H1 (cell line): ENCODE measurements at regions not wholly inside any gene's neighbourhood (a gene's known extent, or its start where the extent isn't known, plus 50 kb on each side); places are given as distances from the start of the nearest gene placed in this dataset.
A peak's percentile ranks its signal among the peaks of the same experiment; 100 is the strongest.

Experiments
- CTCF ChIA-PET: fragments of 300-600 bp; sonication (Branson Sonifier 250); formaldehyde crosslinking; loops from one replicate; lab custom pipeline; 2021; ENCODE audit not compliant: partially characterized antibody; lab: Charles Lee
- POLR2A ChIA-PET: fragments of 300-600 bp; sonication (Branson Sonifier 250); formaldehyde crosslinking; loops from one replicate; lab custom pipeline; 2021; ENCODE audit warnings: inconsistent platforms; ENCODE audit not compliant: partially characterized antibody; lab: Charles Lee
- DNase-seq, 2 experiments: peaks; one replicate each; pipeline versions ENCODE4 v3.0.0 to v3.0.0-alpha.2; 2010 to 2022; ENCODE audit warnings: low spot score in 2 of 2, low read depth in 1 of 2, mixed read lengths in 1 of 2
- FAIRE-seq: peaks from 2 replicates; lab custom pipeline; 2011; peaks lifted over from hg19 to GRCh38; lab: Jason Lieb, UNC
- H2AFZ ChIP-seq: 2 replicates; pipeline ENCODE4 v1.8.1; 2012; ENCODE audit warnings: low read length, inconsistent platforms
- H2AK5ac ChIP-seq: 2 replicates; pipeline ENCODE4 v1.6.1; 2013; ENCODE audit warnings: low read depth, low read length
- H2BK120ac ChIP-seq: replicated peaks from 2 replicates; pipeline ENCODE3; 2013; ENCODE audit warnings: low read depth, low read length, inconsistent platforms
- H2BK12ac ChIP-seq: 2 replicates; pipeline ENCODE4 v1.6.1; 2013; ENCODE audit warnings: low read depth, low read length
- H2BK15ac ChIP-seq: 2 replicates; pipeline ENCODE4 v1.6.1; 2013; ENCODE audit warnings: low read length
- H2BK20ac ChIP-seq: 2 replicates; pipeline ENCODE4 v1.6.1; 2013; ENCODE audit warnings: low read length
- H2BK5ac ChIP-seq: 2 replicates; pipeline ENCODE4 v1.6.1; 2013; ENCODE audit warnings: low read depth, low read length
- H3K14ac ChIP-seq: 2 replicates; pipeline ENCODE4 v1.6.1; 2013; ENCODE audit warnings: inconsistent platforms; ENCODE audit not compliant: insufficient read length
- H3K18ac ChIP-seq: 2 replicates; pipeline ENCODE4 v1.6.1; 2013; ENCODE audit warnings: low read length; ENCODE audit errors: extremely low read depth
- H3K23ac ChIP-seq: 2 replicates; pipeline ENCODE4 v1.6.1; 2013; ENCODE audit warnings: inconsistent platforms; ENCODE audit not compliant: insufficient read length
- H3K23me2 ChIP-seq: 2 replicates; pipeline ENCODE4 v1.6.1; 2013; ENCODE audit warnings: low read depth, low read length
- H3K27ac ChIP-seq: 2 replicates; pipeline ENCODE4 v1.6.1; 2011; ENCODE audit warnings: low read depth, low read length, inconsistent platforms
- H3K27me3 ChIP-seq, 4 experiments: replicated peaks in 1 of 4; 1 replicate in 1 of 4; 2 replicates in 3 of 4; pipeline versions ENCODE4 v1.6.1 to v1.8.1; 2011 to 2013; ENCODE audit warnings: low read length in 3 of 4, mild to moderate bottlenecking in 3 of 4, inconsistent platforms in 2 of 4, mixed read lengths in 2 of 4, moderate library complexity in 1 of 4; ENCODE audit not compliant: control insufficient read depth in 3 of 4, insufficient read depth in 3 of 4; ENCODE audit errors: extremely low read depth in 1 of 4
- H3K36me3 ChIP-seq, 4 experiments: 2 replicates each; pipeline versions ENCODE4 v1.6.1 to v1.8.1; 2011 to 2013; ENCODE audit warnings: mild to moderate bottlenecking in 4 of 4, low read length in 3 of 4, moderate library complexity in 2 of 4, control low read depth in 1 of 4, inconsistent platforms in 1 of 4; ENCODE audit not compliant: insufficient read depth in 4 of 4, control insufficient read depth in 2 of 4
- H3K4ac ChIP-seq: replicated peaks from 2 replicates; pipeline ENCODE3; 2013; ENCODE audit warnings: low read length, low read depth, mixed read lengths, inconsistent platforms; ENCODE audit not compliant: insufficient read length
- H3K4me1 ChIP-seq, 4 experiments: replicated peaks in 1 of 4; 1 replicate in 1 of 4; 2 replicates in 3 of 4; pipeline versions ENCODE4 v1.6.1 to v1.8.1; 2011 to 2013; ENCODE audit warnings: low read length in 3 of 4, inconsistent platforms in 2 of 4, mixed read lengths in 1 of 4; ENCODE audit not compliant: insufficient read depth in 4 of 4, control insufficient read depth in 3 of 4
- H3K4me2 ChIP-seq, 2 experiments: 2 replicates each; pipeline versions ENCODE4 v1.6.1 to v1.8.1; 2011 to 2013; ENCODE audit warnings: low read depth in 2 of 2, low read length in 2 of 2, control low read depth in 1 of 2, inconsistent platforms in 1 of 2, mild to moderate bottlenecking in 1 of 2; ENCODE audit not compliant: insufficient read depth in 1 of 2
- H3K4me3 ChIP-seq, 4 experiments: fragments of 200-600, 300-600 bp in 1 of 4; sonication (generic), shearing (Covaris generic), sonication (Bioruptor Twin) in 1 of 4; 2 replicates each; pipeline versions ENCODE4 v1.5.1 to v1.8.1; 2011 to 2016; ENCODE audit warnings: low read length in 4 of 4, low read depth in 3 of 4, control low read depth in 2 of 4, inconsistent platforms in 2 of 4, mild to moderate bottlenecking in 2 of 4, mixed read lengths in 1 of 4, moderate library complexity in 1 of 4; ENCODE audit not compliant: insufficient read depth in 2 of 4; ENCODE audit errors: extremely low read depth in 1 of 4
- H3K56ac ChIP-seq: replicated peaks from 2 replicates; pipeline ENCODE3; 2013; ENCODE audit warnings: low read depth, mild to moderate bottlenecking, mixed read lengths, low read length, inconsistent platforms; ENCODE audit not compliant: insufficient read length
- H3K79me1 ChIP-seq: 2 replicates; pipeline ENCODE4 v1.6.1; 2013; ENCODE audit warnings: low read depth, low read length, control low read depth
- H3K79me2 ChIP-seq, 2 experiments: 2 replicates each; pipeline versions ENCODE4 v1.6.1 to v1.8.1; 2012 to 2013; ENCODE audit warnings: low read length in 2 of 2, mild to moderate bottlenecking in 2 of 2, inconsistent platforms in 1 of 2; ENCODE audit not compliant: insufficient read depth in 2 of 2, control insufficient read depth in 1 of 2
- H3K9ac ChIP-seq, 4 experiments: replicated peaks in 1 of 4; 1 replicate in 1 of 4; 2 replicates in 3 of 4; pipeline versions ENCODE4 v1.6.1 to v1.8.1; 2011 to 2013; ENCODE audit warnings: low read depth in 3 of 4, low read length in 3 of 4, control low read depth in 2 of 4, mild to moderate bottlenecking in 2 of 4, moderate library complexity in 2 of 4, inconsistent platforms in 1 of 4; ENCODE audit errors: extremely low read depth in 1 of 4
- H3K9me3 ChIP-seq, 2 experiments: 2 replicates each; pipeline versions ENCODE4 v1.6.1 to v1.8.1; 2012 to 2013; ENCODE audit warnings: mild to moderate bottlenecking in 2 of 2, moderate library complexity in 2 of 2, control low read depth in 1 of 2, inconsistent platforms in 1 of 2, low read depth in 1 of 2, low read length in 1 of 2, mixed read lengths in 1 of 2; ENCODE audit not compliant: insufficient read depth in 2 of 2
- H4K20me1 ChIP-seq, 2 experiments: replicated peaks in 1 of 2; 2 replicates each; pipeline versions ENCODE3 to v1.8.1; 2011 to 2013; ENCODE audit warnings: inconsistent platforms in 2 of 2, low read length in 2 of 2, mild to moderate bottlenecking in 1 of 2; ENCODE audit not compliant: insufficient read depth in 2 of 2, control insufficient read depth in 1 of 2
- H4K5ac ChIP-seq: 2 replicates; pipeline ENCODE4 v1.6.1; 2013; ENCODE audit warnings: low read length, low read depth, mixed read lengths, inconsistent platforms; ENCODE audit not compliant: insufficient read length
- H4K8ac ChIP-seq: 2 replicates; pipeline ENCODE4 v1.8.0; 2013; ENCODE audit warnings: mild to moderate bottlenecking, moderate library complexity, low read length, inconsistent platforms; ENCODE audit not compliant: insufficient read depth; ENCODE audit errors: extremely low read depth
- H4K91ac ChIP-seq: replicated peaks from 2 replicates; pipeline ENCODE3; 2013; ENCODE audit warnings: low read length, mixed read lengths, inconsistent platforms; ENCODE audit not compliant: insufficient read length
- ASH2L ChIP-seq: fragments of 200-600, 300-600 bp; sonication (generic); IDR thresholded peaks from one replicate; pipeline ENCODE4 v1.7.1; 2017; ENCODE audit warnings: low read length
- BRCA1 ChIP-seq: IDR thresholded peaks from 2 replicates; pipeline ENCODE4 v1.6.1; 2012; ENCODE audit warnings: low read depth, low read length, improper control_type of control experiment
- CBX8 ChIP-seq: fragments of 300-800, 300-1000 bp; sonication (generic); IDR thresholded peaks from 2 replicates; pipeline ENCODE4 v1.7.1; 2016; ENCODE audit warnings: low read depth, low read length, borderline replicate concordance
- CEBPB ChIP-seq: IDR thresholded peaks from 2 replicates; pipeline ENCODE4 v1.6.1; 2012; ENCODE audit warnings: low read depth, low read length
- CREB1 ChIP-seq: IDR thresholded peaks from 2 replicates; pipeline ENCODE4 v1.6.1; 2012; ENCODE audit warnings: inconsistent platforms
- MAFK ChIP-seq: IDR thresholded peaks from 2 replicates; pipeline ENCODE4 v1.6.1; 2012; ENCODE audit warnings: low read depth, mild to moderate bottlenecking, improper control_type of control experiment, low read length
- NANOG ChIP-seq: IDR thresholded peaks from 2 replicates; pipeline ENCODE4 v1.6.1; 2011; ENCODE audit warnings: low read length, low read depth, mild to moderate bottlenecking, inconsistent platforms; ENCODE audit not compliant: insufficient read depth, poor library complexity, severe bottlenecking
- PHF8 ChIP-seq: fragments of 200-600 bp; sonication (generic); conservative IDR thresholded peaks from 2 replicates; pipeline ENCODE4 v1.7.1; 2012; ENCODE audit warnings: low read depth, mild to moderate bottlenecking, inconsistent platforms, low read length, moderate library complexity
- POLR2AphosphoS5 ChIP-seq: IDR thresholded peaks from 2 replicates; pipeline ENCODE4 v1.6.1; 2011; ENCODE audit warnings: low read depth, low read length
- SIRT6 ChIP-seq: IDR thresholded peaks from one replicate; pipeline ENCODE4 v1.7.1; 2012; ENCODE audit warnings: low read length, inconsistent platforms
- SP1 ChIP-seq: IDR thresholded peaks from 2 replicates; pipeline ENCODE4 v1.6.1; 2011; ENCODE audit warnings: low read depth, low read length
- SP4 ChIP-seq: IDR thresholded peaks from 2 replicates; pipeline ENCODE4 v1.6.1; 2012; ENCODE audit warnings: low read length, inconsistent platforms
- WGBS, 2 experiments: shearing (Covaris generic) in 1 of 2; methylation state at CpG; one replicate each; pipeline versions ENCODE4 v1.1.6 to v1.1.7; 2013 to 2015; ENCODE audit warnings: low lambda C conversion rate in 2 of 2, mixed read lengths in 2 of 2, inconsistent platforms in 1 of 2, low coverage in 1 of 2, missing lambda C conversion rate in 1 of 2; ENCODE audit not compliant: insufficient replicate concordance in 2 of 2, insufficient coverage in 1 of 2, insufficient read length in 1 of 2; ENCODE audit errors: extremely low coverage in 1 of 2, missing lambda C conversion rate in 1 of 2; 5-methylcytosine and 5-hydroxymethylcytosine counted together
- TF ChIP-seq, protein P1 (sequence below): IDR thresholded peaks from 2 replicates; pipeline ENCODE4 v1.6.1; 2011; ENCODE audit warnings: low read depth, mild to moderate bottlenecking, low read length; ENCODE audit not compliant: insufficient read depth
- TF ChIP-seq, protein P2 (sequence below): IDR thresholded peaks from 2 replicates; pipeline ENCODE4 v1.6.1; 2012; ENCODE audit warnings: low read length, inconsistent platforms

GRCh38 chr16:22628994-22629393, 118.3 kb downstream of the NPIPB5 start:
- Histone ChIP-seq H3K18ac (no peak overlapping the region), H3K4ac (no peak overlapping the region), H3K56ac (no peak overlapping the region), H3K4me2 (no peak overlapping the region), H3K9ac (no peak overlapping the region), H2BK20ac (no peak overlapping the region), H2BK15ac (no peak overlapping the region), H2BK120ac (no peak overlapping the region), H4K91ac (no peak overlapping the region), H3K27ac (no peak overlapping the region), H3K79me1 (no peaks in the 10 kb centered on the region), H3K14ac (no peak overlapping the region), H2BK12ac (no peak overlapping the region), H2AK5ac (no peak overlapping the region), H3K23me2 (no peaks in the 10 kb centered on the region), H3K36me3 (no peaks in the 10 kb centered on the region), H3K4me1 (peaks cover 6 to 16% (median 7%) of the 10 kb centered on the region in 4 experiments), H4K20me1 (no peaks in the 10 kb centered on the region), H3K4me3 (no peak overlapping the region), H4K8ac (no peak overlapping the region), H3K9me3 (no peaks in the 10 kb centered on the region), H2BK5ac (no peak overlapping the region), H3K27me3 (no peaks in the 10 kb centered on the region), H2AFZ (no peak overlapping the region), H4K5ac (no peak overlapping the region), H3K23ac (no peak overlapping the region), H3K79me2 (no peaks in the 10 kb centered on the region)
- FAIRE-seq (no peak), DNase-seq (peak in 1 of 2 experiments; percentile 14)
- ChIA-PET POLR2A (interaction anchor here (0.6 kb wide), 1 partner anchor 299 kb away, joined by 6 read pairs; no protein-coding TSS in a partner anchor), CTCF (interaction anchor here (1.8 kb wide), 1 partner anchor 10 kb away, joined by 5 read pairs; no protein-coding TSS in a partner anchor)
- 81% methylated on average over 2 of the region's 2 CpGs; no CpG with 5 or more reads in 1 of the 2 experiments for WGBS, 2 experiments
- TF ChIP-seq POLR2AphosphoS5 (no peak), BRCA1 (no peak), MAFK (no peak), CEBPB (no peak), CBX8 (no peak), SP4 (no peak), NANOG (no peak), SP1 (no peak), CREB1 (no peak), SIRT6 (no peak), ASH2L (no peak), PHF8 (no peak)
- TF ChIP-seq, protein P1, sequence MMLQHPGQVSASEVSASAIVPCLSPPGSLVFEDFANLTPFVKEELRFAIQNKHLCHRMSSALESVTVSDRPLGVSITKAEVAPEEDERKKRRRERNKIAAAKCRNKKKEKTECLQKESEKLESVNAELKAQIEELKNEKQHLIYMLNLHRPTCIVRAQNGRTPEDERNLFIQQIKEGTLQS = no peak
- TF ChIP-seq, protein P2, sequence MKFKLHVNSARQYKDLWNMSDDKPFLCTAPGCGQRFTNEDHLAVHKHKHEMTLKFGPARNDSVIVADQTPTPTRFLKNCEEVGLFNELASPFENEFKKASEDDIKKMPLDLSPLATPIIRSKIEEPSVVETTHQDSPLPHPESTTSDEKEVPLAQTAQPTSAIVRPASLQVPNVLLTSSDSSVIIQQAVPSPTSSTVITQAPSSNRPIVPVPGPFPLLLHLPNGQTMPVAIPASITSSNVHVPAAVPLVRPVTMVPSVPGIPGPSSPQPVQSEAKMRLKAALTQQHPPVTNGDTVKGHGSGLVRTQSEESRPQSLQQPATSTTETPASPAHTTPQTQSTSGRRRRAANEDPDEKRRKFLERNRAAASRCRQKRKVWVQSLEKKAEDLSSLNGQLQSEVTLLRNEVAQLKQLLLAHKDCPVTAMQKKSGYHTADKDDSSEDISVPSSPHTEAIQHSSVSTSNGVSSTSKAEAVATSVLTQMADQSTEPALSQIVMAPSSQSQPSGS = no peak
